GM12865 (cell line): ENCODE measurements at regions not wholly inside any gene's neighbourhood (a gene's known extent, or its start where the extent isn't known, plus 50 kb on each side); places are given as distances from the start of the nearest gene placed in this dataset.

ENCODE experiments used
- DNase-seq: peaks from one replicate; pipeline ENCODE4 v3.0.0; 2010; ENCODE audit warnings: low read depth
- H3K4me3 ChIP-seq: 2 replicates; pipeline ENCODE4 v1.5.1; 2011; ENCODE audit warnings: mild to moderate bottlenecking, low read depth, low read length, control low read depth
- TF ChIP-seq, protein P1 (sequence below): IDR thresholded peaks from 2 replicates; pipeline ENCODE4 v1.5.1; 2011; ENCODE audit warnings: low read length, control low read depth, low read depth, inconsistent platforms; ENCODE audit not compliant: insufficient read depth; ENCODE audit errors: missing control alignments

DNA sequence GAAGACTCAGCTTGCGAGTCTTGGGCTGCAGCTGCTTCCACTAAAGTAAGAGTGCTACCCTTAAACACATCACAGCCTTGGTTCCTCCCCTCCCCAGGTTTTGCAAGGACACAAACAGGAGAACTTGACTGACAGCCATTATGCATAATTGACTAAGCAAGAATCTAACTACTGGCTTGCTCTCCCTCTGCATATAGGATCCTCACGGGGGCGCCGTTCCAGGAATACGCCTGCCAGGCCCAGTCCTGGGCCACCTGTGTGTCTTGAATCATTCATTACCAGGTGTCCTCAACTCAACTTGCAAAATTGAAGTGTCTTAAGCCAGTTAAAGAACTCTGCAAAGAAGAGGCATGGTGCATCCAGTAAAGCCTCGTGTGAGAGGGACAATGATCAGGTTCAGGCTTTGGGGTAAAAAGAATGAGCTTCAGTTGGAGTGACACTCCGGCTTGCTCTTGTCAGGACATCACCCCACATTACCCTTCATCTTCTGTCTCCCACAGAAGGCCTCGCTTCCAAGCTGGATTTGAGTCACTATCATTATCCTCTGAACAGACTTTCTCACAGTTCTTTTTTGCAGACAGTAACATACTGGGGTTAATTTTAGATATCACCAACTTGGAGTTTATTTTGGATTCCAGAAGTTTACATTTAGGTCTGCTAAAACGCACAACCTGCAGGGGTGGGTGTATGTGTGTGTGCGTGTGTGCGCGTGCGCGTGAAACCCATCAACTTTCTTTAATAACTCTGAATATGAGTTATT, 273.5 kb upstream of the HS3ST1 start:
- H3K4me3 ChIP-seq: no peak overlapping the region
- TF ChIP-seq, protein P1, sequence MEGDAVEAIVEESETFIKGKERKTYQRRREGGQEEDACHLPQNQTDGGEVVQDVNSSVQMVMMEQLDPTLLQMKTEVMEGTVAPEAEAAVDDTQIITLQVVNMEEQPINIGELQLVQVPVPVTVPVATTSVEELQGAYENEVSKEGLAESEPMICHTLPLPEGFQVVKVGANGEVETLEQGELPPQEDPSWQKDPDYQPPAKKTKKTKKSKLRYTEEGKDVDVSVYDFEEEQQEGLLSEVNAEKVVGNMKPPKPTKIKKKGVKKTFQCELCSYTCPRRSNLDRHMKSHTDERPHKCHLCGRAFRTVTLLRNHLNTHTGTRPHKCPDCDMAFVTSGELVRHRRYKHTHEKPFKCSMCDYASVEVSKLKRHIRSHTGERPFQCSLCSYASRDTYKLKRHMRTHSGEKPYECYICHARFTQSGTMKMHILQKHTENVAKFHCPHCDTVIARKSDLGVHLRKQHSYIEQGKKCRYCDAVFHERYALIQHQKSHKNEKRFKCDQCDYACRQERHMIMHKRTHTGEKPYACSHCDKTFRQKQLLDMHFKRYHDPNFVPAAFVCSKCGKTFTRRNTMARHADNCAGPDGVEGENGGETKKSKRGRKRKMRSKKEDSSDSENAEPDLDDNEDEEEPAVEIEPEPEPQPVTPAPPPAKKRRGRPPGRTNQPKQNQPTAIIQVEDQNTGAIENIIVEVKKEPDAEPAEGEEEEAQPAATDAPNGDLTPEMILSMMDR: no peak
- DNase-seq: no peak

DNA sequence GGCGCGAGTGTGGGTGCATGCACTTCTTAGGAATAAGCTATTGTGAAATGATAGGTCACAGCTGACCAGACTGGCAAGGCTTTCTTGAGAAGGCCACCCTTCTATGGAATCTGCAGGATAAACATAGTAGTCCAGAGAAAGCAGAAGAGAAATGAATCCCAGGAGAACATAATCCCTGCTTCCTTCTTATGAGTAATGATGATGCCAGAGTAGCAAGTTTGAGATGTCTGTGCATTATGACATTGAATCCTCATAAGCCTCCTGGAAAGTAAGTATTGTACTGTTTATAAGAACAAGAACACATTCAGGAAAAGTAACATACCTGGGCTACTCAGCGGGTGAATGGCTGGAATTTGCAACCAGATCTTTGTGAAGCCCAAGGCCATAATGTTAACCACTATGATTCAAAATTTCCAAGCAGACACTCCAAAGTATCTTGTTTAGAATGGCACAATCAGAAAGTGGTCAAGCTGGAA, 272.1 kb upstream of the HS3ST1 start:
- TF ChIP-seq, protein P1: no peak
- no peak for DNase-seq
- no peak overlapping the region for H3K4me3 ChIP-seq

DNA sequence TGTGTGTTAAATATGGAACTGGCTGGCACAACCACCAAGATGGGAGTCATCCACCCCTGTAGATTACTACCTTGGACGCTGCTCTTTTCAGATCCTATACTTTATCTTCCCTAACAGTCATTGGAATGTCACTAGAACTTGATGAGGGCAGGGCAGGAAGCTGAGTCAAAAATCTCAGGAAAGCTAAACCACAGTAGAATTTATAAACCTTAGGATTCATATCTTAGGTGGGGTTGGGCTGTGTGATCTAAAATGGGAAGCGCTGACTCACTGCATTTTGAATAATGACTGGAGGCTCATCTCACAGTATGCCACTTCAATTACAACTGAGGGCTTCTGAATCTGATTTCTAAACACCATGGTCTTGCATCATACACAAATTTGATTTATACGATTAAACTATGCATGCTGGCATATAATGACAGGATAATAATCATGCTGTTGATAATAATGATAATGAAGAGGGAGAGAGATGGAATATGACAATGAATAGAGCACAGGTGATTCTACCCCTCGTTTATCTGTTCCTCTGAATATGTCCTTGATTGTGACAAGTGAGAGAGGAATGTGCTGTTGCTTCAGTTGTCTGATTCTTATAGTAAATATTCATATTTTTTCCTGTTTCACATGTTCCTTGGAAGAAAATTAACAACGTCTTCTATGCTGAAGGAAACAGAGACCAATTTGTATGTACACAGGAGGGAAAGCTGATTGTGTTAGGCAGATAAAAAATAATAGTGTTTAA, 270.3 kb upstream of the HS3ST1 start:
- no peak overlapping the region for H3K4me3 ChIP-seq
- TF ChIP-seq, protein P1: no peak
- no peak for DNase-seq

DNA sequence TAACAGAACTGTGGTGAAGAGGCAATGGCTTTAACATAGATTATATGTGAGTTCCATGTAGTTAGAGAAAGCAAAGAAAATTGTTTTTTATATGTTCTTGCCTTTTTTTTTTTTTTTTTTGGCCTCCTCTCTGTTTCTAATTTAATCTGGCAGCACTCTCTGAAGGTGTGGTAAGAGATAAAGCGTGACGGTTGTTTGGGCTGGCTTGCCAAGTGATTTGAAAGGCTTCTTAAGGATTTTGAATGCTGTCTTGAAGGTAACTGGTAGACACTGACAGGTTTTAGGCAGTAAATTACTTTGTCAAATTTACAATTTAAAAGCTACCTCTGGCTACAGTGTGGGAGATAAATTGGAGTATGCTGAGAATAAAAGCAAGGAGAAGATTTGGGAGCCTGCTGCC, 269.3 kb upstream of the HS3ST1 start:
- TF ChIP-seq, protein P1: no peak
- no peak overlapping the region for H3K4me3 ChIP-seq
- no peak for DNase-seq

DNA sequence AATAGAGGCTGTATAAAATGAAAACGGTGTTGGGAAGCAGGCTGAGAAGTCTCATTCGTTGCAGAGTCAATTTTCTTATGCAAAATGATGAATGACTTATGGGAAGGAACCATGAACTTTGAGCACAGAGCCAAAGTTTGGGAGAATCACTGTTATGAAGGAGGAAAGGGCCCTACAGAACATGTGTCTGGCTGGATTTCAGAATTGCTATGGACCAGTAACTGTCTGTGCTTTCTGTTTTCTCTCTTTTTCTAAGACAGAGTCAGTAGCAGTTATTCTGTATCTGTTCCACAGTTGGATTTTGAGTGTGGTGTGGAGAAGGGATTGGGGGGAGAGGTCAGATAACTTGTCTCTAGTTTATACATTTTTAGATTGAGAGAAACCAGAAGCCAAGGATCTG, 265.0 kb upstream of the HS3ST1 start:
- TF ChIP-seq, protein P1: no peak
- no peak overlapping the region for H3K4me3 ChIP-seq
- no peak for DNase-seq

DNA sequence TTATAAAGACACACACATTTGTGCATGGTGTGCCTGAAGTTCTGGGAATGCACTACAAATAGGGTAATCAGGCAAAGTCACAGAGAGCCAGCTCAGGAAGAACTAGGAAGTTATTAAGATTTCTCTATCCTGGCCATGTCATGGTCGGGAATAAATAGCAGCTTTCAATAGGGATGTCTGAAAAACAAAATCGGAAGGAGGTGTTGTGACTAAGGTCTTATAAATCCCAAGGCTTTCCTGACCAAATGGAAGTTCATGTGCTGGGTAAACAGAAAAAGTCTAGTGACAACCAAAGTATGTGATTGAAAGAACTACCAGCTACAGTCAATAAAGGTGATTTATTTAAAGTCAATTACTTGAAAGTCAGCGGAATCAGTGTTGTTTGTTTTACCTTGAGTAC, 262.5 kb upstream of the HS3ST1 start:
- no peak overlapping the region for H3K4me3 ChIP-seq
- no peak for DNase-seq
- TF ChIP-seq, protein P1: no peak
